Activated T-cell treated with anti-CD3 and anti-CD28 coated beads, Interleukin-2, amount 50 U/mL, for 24 hours (primary cell): ENCODE measurements at regions not wholly inside any gene's neighbourhood (a gene's known extent, or its start where the extent isn't known, plus 50 kb on each side); places are given as distances from the start of the nearest gene placed in this dataset.

Experiments used
- DNase-seq: peaks from one replicate; pipeline ENCODE4 v3.0.0-alpha.2; 2020
- H3K27ac Mint-ChIP-seq: 2 replicates; pipeline ENCODE4 v1.8.0; 2020; ENCODE audit warnings: mild to moderate bottlenecking, mixed read lengths
- H3K27me3 Mint-ChIP-seq: 2 replicates; pipeline ENCODE4 v1.8.0; 2020; ENCODE audit warnings: mixed read lengths
- H3K36me3 Mint-ChIP-seq: 2 replicates; pipeline ENCODE4 v1.8.0; 2020; ENCODE audit warnings: low read depth, mixed read lengths
- H3K4me1 Mint-ChIP-seq: 2 replicates; pipeline ENCODE4 v1.8.0; 2020; ENCODE audit warnings: low read depth, mixed read lengths
- H3K4me3 Mint-ChIP-seq: 2 replicates; pipeline ENCODE4 v1.8.0; 2020; ENCODE audit warnings: mild to moderate bottlenecking, moderate library complexity, mixed read lengths
- H3K9me3 Mint-ChIP-seq: 2 replicates; pipeline ENCODE4 v1.8.0; 2020; ENCODE audit warnings: mixed read lengths

- no peak for DNase-seq
- no peak overlapping the region for H3K4me3 Mint-ChIP-seq
- H3K4me1 Mint-ChIP-seq, result no peaks in the 10 kb centered on the region
- H3K36me3 Mint-ChIP-seq, result no peaks in the 10 kb centered on the region
- no peaks in the 10 kb centered on the region for H3K27me3 Mint-ChIP-seq
- H3K27ac Mint-ChIP-seq, result no peak overlapping the region
- H3K9me3 Mint-ChIP-seq, result no peaks in the 10 kb centered on the region
These were observed 1303.2 kb upstream of the CELF4 start for GRCh38 chr18:38868757-38869156.

- H3K9me3 Mint-ChIP-seq, result no peaks in the 10 kb centered on the region
- H3K36me3 Mint-ChIP-seq, result no peaks in the 10 kb centered on the region
- H3K4me3 Mint-ChIP-seq, result no peak overlapping the region
These were observed 1302.1 kb upstream of the CELF4 start for GRCh38 chr18:38867680-38868079.

DNA sequence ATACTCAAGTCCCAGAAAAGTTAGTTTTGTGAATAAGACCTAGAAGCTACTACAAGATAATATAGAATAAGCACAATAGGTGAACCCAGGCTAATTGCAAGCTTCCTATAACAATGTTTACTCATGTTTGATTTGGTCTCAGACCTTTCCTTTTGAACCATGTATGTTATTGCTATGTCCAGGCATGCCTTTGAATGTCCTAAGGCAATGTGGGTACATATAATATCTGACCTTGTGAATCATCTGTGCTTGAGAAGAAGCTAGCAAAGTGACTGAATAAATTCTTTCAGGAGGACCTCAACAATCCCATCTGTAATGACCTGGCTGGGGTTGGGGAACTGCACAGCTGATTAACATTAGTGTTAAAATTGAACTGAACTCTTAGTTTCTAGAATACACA, 1285.9 kb upstream of the CELF4 start:
- Mint-ChIP-seq H3K27ac (no peak overlapping the region), H3K36me3 (no peaks in the 10 kb centered on the region), H3K9me3 (peaks cover 10% of the 10 kb centered on the region), H3K4me3 (no peak overlapping the region), H3K27me3 (no peaks in the 10 kb centered on the region), H3K4me1 (no peaks in the 10 kb centered on the region)
- no peak for DNase-seq

More at GRCh38 chr18:38867680-38868079, 1302.1 kb upstream of the CELF4 start:
- H3K27me3 Mint-ChIP-seq, result no peaks in the 10 kb centered on the region
- no peaks in the 10 kb centered on the region for H3K4me1 Mint-ChIP-seq
- DNase-seq, result no peak
- no peak overlapping the region for H3K27ac Mint-ChIP-seq

GRCh38 chr18:38847326-38847725, 1281.7 kb upstream of the CELF4 start:
- peaks cover 2% of the 10 kb centered on the region for H3K9me3 Mint-ChIP-seq
- no peak overlapping the region for H3K4me3 Mint-ChIP-seq
- H3K36me3 Mint-ChIP-seq, result no peaks in the 10 kb centered on the region
- no peak for DNase-seq
- no peak overlapping the region for H3K27ac Mint-ChIP-seq
- no peaks in the 10 kb centered on the region for H3K4me1 Mint-ChIP-seq
- H3K27me3 Mint-ChIP-seq, result no peaks in the 10 kb centered on the region

DNA sequence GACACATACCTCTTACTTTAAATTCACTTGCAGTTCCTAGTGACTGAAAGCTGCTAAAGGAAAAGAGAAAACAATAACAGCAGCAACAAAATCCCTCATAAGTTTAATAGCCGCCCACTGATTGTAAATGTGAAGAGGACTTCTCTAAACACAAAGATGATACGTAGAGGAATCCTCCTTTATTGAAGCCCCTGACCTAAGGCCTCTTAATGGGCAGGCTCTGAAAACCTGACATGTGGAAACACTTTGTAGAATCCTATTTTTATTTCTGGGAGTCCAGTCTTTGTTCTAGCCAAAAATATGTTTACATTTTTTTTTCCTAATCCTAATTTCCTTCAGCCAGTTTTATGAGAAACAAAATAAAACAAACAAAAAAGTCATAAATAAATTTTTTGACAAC, 1277.7 kb upstream of the CELF4 start:
- Mint-ChIP-seq H3K36me3 (no peaks in the 10 kb centered on the region), H3K27me3 (no peaks in the 10 kb centered on the region), H3K9me3 (peaks cover 2% of the 10 kb centered on the region), H3K4me1 (no peaks in the 10 kb centered on the region), H3K27ac (no peak overlapping the region), H3K4me3 (no peak overlapping the region)
- DNase-seq, result no peak

DNA sequence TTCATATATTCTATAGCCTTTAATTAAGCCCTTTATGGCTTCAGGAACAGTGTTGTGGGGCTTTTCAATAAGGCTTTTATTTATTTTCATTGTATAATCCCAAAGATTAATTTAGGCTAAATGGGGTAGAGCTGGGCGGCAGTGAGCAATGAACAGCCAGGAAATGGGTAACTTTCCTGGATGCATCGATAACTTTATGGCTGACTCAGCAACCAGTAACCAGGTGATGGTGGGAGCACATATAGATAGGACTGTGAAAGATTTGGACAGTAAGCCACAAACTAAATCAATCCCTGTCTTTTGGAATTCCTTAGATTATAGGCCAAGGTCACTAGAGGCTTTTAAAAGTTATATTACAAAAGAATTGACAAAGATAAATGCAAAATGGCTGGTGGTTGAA, 1260.6 kb upstream of the CELF4 start:
- no peaks in the 10 kb centered on the region for H3K9me3 Mint-ChIP-seq
- no peaks in the 10 kb centered on the region for H3K4me1 Mint-ChIP-seq
- H3K27me3 Mint-ChIP-seq, result no peaks in the 10 kb centered on the region
- no peak overlapping the region for H3K4me3 Mint-ChIP-seq
- no peak for DNase-seq
- H3K27ac Mint-ChIP-seq, result no peak overlapping the region
- H3K36me3 Mint-ChIP-seq, result no peaks in the 10 kb centered on the region

DNA sequence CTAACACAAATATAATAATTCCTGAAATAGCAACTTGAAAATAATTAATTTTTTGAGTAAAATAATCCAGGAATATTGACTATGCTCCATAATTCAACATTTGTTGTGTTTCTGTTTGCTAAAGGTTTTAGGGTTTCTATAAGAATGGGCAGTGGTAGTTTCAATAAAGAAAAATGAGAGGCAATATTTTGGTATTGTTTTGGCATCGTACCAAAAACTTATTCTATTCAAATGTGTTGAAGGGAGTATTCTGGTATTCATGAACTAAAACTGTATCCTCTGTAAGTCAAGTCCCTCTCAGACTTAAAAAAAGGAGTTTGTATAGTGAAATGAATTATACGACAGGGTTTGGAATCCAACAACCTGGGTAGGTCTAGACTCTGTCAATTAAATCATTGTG, 1245.6 kb upstream of the CELF4 start:
- no peaks in the 10 kb centered on the region for H3K9me3 Mint-ChIP-seq
- H3K27me3 Mint-ChIP-seq, result no peaks in the 10 kb centered on the region
- no peak overlapping the region for H3K4me3 Mint-ChIP-seq

GRCh38 chr18:38810789-38811188, 1245.2 kb upstream of the CELF4 start:
- no peaks in the 10 kb centered on the region for H3K36me3 Mint-ChIP-seq
- no peak for DNase-seq
- no peaks in the 10 kb centered on the region for H3K27me3 Mint-ChIP-seq
- H3K4me3 Mint-ChIP-seq, result no peak overlapping the region
- H3K9me3 Mint-ChIP-seq, result no peaks in the 10 kb centered on the region
- H3K27ac Mint-ChIP-seq, result no peak overlapping the region
- no peaks in the 10 kb centered on the region for H3K4me1 Mint-ChIP-seq

More for the DNA sequence above, 1245.6 kb upstream of the CELF4 start:
- Mint-ChIP-seq H3K27ac (no peak overlapping the region), H3K36me3 (no peaks in the 10 kb centered on the region), H3K4me1 (no peaks in the 10 kb centered on the region)
- no peak for DNase-seq

DNA sequence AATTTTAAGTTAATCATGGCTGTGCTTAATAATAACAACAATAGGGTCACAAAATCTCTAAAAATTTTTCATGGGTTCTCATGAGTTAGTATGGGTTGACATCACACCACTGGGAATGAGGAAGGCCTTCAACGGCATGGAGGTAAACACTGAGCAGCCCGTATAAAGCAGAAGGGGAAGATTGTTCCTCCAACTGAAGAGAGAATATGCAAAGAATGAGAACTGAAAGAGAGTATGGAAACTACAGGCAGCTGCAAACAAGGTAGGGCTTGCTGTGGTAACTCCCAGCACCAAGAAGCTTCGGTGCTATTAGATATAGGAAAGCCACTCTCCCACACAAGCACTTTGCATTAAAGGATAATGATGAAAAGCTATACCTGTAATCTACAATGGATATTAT, 1242.3 kb upstream of the CELF4 start:
- Mint-ChIP-seq H3K4me1 (no peaks in the 10 kb centered on the region), H3K9me3 (no peaks in the 10 kb centered on the region), H3K4me3 (no peak overlapping the region), H3K27ac (no peak overlapping the region), H3K27me3 (no peaks in the 10 kb centered on the region), H3K36me3 (no peaks in the 10 kb centered on the region)
- no peak for DNase-seq

DNA sequence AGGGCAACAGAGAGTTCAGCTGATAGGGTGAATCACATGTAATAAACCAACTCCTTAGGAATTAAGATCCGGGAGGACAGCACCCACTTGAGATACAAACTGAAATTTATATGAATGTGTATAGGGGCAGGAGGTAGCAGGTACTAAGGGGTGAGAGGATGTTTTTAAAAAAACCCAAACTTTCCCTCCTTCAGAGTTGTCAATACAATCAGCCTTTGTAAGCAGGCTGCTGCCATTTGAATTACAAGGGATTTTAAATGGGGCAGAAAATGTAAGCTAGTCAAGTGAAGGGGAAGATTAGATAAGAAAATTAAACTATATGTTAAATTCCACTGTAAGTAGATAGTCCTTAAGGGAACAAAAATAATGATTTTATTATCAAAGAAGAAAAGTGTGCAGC, 1239.7 kb upstream of the CELF4 start:
- H3K9me3 Mint-ChIP-seq, result peaks cover 4% of the 10 kb centered on the region
- no peaks in the 10 kb centered on the region for H3K4me1 Mint-ChIP-seq
- no peak for DNase-seq
- H3K4me3 Mint-ChIP-seq, result no peak overlapping the region
- H3K27ac Mint-ChIP-seq, result no peak overlapping the region
- no peaks in the 10 kb centered on the region for H3K36me3 Mint-ChIP-seq
- no peaks in the 10 kb centered on the region for H3K27me3 Mint-ChIP-seq

GRCh38 chr18:38801640-38802039, 1236.0 kb upstream of the CELF4 start:
- no peak for DNase-seq
- no peaks in the 10 kb centered on the region for H3K27me3 Mint-ChIP-seq
- no peak overlapping the region for H3K4me3 Mint-ChIP-seq
- H3K9me3 Mint-ChIP-seq, result peaks cover 8% of the 10 kb centered on the region
- no peaks in the 10 kb centered on the region for H3K4me1 Mint-ChIP-seq
- no peaks in the 10 kb centered on the region for H3K36me3 Mint-ChIP-seq
- H3K27ac Mint-ChIP-seq, result no peak overlapping the region

- DNase-seq, result no peak
- no peaks in the 10 kb centered on the region for H3K4me1 Mint-ChIP-seq
- peaks cover 6% of the 10 kb centered on the region for H3K9me3 Mint-ChIP-seq
- H3K4me3 Mint-ChIP-seq, result no peak overlapping the region
- no peak overlapping the region for H3K27ac Mint-ChIP-seq
- no peaks in the 10 kb centered on the region for H3K36me3 Mint-ChIP-seq
- H3K27me3 Mint-ChIP-seq, result no peaks in the 10 kb centered on the region
These were observed 1231.2 kb upstream of the CELF4 start for GRCh38 chr18:38796762-38797161.

- Mint-ChIP-seq H3K4me1 (no peaks in the 10 kb centered on the region), H3K27ac (no peak overlapping the region), H3K9me3 (peaks cover 1% of the 10 kb centered on the region), H3K36me3 (no peaks in the 10 kb centered on the region), H3K4me3 (no peak overlapping the region), H3K27me3 (no peaks in the 10 kb centered on the region)
- DNase-seq, result no peak
These were observed 1227.1 kb upstream of the CELF4 start for GRCh38 chr18:38792731-38793130.

DNA sequence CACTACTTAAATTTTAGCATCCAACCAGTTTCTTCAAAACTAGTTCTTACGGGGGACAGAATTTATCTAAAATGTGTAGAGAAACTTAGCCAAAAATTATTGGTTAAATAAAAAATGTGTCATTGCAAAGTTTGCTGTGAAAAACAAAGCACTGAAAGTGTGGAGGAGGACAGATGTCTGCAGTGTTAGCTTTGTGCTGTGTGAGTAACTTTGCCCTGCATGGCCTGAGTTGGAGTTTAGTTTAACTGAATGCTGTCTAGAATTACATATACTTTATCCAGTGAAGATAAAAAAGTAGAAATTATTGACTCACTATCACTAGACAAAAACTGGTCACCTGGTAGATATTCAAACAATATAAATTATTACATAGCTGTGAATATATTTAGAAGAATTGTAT, 1225.2 kb upstream of the CELF4 start:
- Mint-ChIP-seq H3K27me3 (no peaks in the 10 kb centered on the region), H3K4me1 (no peaks in the 10 kb centered on the region), H3K4me3 (no peak overlapping the region), H3K9me3 (peaks cover 2% of the 10 kb centered on the region), H3K36me3 (no peaks in the 10 kb centered on the region), H3K27ac (no peak overlapping the region)
- DNase-seq, result no peak

DNA sequence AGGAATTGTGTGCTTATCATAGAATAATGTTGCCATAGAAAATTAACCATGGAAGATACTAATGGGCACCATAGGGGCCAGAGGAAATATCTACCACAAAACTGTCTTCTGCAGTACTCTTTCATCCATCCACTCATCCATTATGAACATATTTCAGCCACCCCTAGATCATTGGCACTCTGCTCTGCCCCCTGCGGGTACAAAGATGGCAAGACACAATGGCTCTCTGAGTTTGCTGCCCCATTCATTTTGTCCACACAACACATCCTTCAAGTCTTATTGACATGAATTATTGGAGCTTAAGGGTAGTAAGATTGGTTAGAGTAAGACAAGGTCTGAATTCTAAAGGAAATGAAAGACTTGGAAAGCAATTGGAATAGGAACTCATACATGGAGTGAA, 1224.7 kb upstream of the CELF4 start:
- H3K4me1 Mint-ChIP-seq, result no peaks in the 10 kb centered on the region
- H3K4me3 Mint-ChIP-seq, result no peak overlapping the region
- H3K27ac Mint-ChIP-seq, result no peak overlapping the region
- peaks cover 2% of the 10 kb centered on the region for H3K9me3 Mint-ChIP-seq
- DNase-seq, result no peak
- H3K27me3 Mint-ChIP-seq, result no peaks in the 10 kb centered on the region
- no peaks in the 10 kb centered on the region for H3K36me3 Mint-ChIP-seq

DNA sequence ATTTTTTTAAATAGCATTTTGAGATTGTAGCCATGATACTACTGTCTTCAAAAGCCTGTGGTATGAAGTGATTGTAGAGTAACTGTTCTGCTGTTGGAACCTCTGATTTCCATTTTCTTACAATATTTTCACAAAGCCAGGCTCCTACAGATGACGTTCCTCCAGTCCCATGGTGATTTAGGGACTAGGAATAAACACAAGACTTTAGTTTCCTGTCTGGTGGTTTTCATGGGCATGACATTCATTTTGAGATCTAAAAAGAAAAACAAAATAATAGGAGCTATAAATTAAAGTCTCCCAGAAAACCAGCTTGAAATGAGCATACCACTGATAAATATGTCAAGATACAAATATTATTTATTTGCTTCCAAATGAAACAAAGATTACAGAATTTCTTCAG, 1223.5 kb upstream of the CELF4 start:
- DNase-seq, result no peak
- Mint-ChIP-seq H3K4me3 (no peak overlapping the region), H3K36me3 (no peaks in the 10 kb centered on the region), H3K9me3 (peaks cover 2% of the 10 kb centered on the region), H3K27ac (no peak overlapping the region), H3K4me1 (no peaks in the 10 kb centered on the region), H3K27me3 (no peaks in the 10 kb centered on the region)
